ENCODE measurements at regions not wholly inside any gene's neighbourhood (a gene's known extent, or its start where the extent isn't known, plus 50 kb on each side); places are given as distances from the start of the nearest gene placed in this dataset.
"Not testable (repeated sequence)": the region's sequence is repeated elsewhere in the genome, so short reads cannot be mapped to it uniquely, and the experiment has no call there.

DNA sequence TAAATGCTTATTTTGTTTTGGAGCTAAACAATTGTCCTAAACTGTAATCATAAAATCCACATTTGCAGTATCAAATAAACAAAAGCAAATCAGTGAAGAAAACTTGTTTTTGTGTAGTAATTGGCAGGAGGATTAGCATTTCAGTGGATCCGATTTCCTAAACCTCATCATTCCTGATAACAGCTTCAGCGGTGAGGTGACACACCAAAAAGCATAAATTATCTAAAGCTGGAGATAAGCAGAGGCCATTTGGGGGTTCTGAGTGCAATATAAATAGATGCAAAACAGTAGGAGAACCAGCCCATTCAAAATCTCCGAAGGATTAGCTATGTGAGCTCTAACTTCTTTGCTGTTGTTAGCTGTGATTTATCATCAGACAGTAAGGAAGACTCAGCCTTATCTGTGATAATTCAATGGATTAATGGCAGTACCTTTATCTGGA lies 235.8 kb downstream of the EPHA7 start:
- Histone ChIP-seq H3K9me3 (ENCODE audit: control insufficient read depth, insufficient read depth, low read length) (no peaks in the 10 kb centered on the region), H3K27ac (ENCODE audit: low read depth, low read length) (no peak overlapping the region), H3K4me1 (ENCODE audit: control insufficient read depth, insufficient read depth, low read length) (no peaks in the 10 kb centered on the region), H3K36me3 (ENCODE audit: control insufficient read depth, insufficient read depth, low read length) (no peaks in the 10 kb centered on the region), H3K27me3 (ENCODE audit: control insufficient read depth, insufficient read depth, low read length) (no peaks in the 10 kb centered on the region), H3K4me3 (ENCODE audit: low read depth, low read length) (no peak overlapping the region)
- WGBS (ENCODE audit: insufficient coverage), result 100% methylated on average over 1 of the region's 3 CpGs
- DNase-seq (ENCODE audit: low read depth in 4 of 6, low spot score in 6 of 6), result peak in 2 of 6 donors; percentile 6 to 27

GRCh38 chr6:93182938-93183479 lies 236.3 kb downstream of the EPHA7 start:
- H3K4me3 ChIP-seq (ENCODE audit: low read depth, low read length), result no peak overlapping the region
- no peaks in the 10 kb centered on the region for H3K27me3 ChIP-seq (ENCODE audit: control insufficient read depth, insufficient read depth, low read length)
- DNase-seq (ENCODE audit: low read depth in 4 of 6, low spot score in 6 of 6), result peak in 1 of 6 donors; percentile 12
- H3K36me3 ChIP-seq (ENCODE audit: control insufficient read depth, insufficient read depth, low read length), result no peaks in the 10 kb centered on the region
- no CpG with 5 or more reads among the region's 2 CpGs for WGBS (ENCODE audit: insufficient coverage)
- H3K27ac ChIP-seq (ENCODE audit: low read depth, low read length), result no peak overlapping the region
- H3K9me3 ChIP-seq (ENCODE audit: control insufficient read depth, insufficient read depth, low read length), result no peaks in the 10 kb centered on the region
- no peaks in the 10 kb centered on the region for H3K4me1 ChIP-seq (ENCODE audit: control insufficient read depth, insufficient read depth, low read length)

GRCh38 chr6:93177918-93178317 lies 241.4 kb downstream of the EPHA7 start:
- Histone ChIP-seq H3K9me3 (ENCODE audit: control insufficient read depth, insufficient read depth, low read length) (no peaks in the 10 kb centered on the region), H3K4me1 (ENCODE audit: control insufficient read depth, insufficient read depth, low read length) (no peaks in the 10 kb centered on the region), H3K27ac (ENCODE audit: low read depth, low read length) (no peak overlapping the region), H3K4me3 (ENCODE audit: low read depth, low read length) (no peak overlapping the region), H3K36me3 (ENCODE audit: control insufficient read depth, insufficient read depth, low read length) (no peaks in the 10 kb centered on the region), H3K27me3 (ENCODE audit: control insufficient read depth, insufficient read depth, low read length) (no peaks in the 10 kb centered on the region)
- no peak for DNase-seq (ENCODE audit: low read depth in 4 of 6, low spot score in 6 of 6)
- WGBS (ENCODE audit: insufficient coverage), result no CpG with 5 or more reads among the region's 2 CpGs

- no peaks in the 10 kb centered on the region for H3K27me3 ChIP-seq (ENCODE audit: control insufficient read depth, insufficient read depth, low read length)
- H3K27ac ChIP-seq (ENCODE audit: low read depth, low read length), result no peak overlapping the region
- H3K4me3 ChIP-seq (ENCODE audit: low read depth, low read length), result no peak overlapping the region
- H3K36me3 ChIP-seq (ENCODE audit: control insufficient read depth, insufficient read depth, low read length), result no peaks in the 10 kb centered on the region
- WGBS (ENCODE audit: insufficient coverage), result no CpG with 5 or more reads among the region's 3 CpGs
- no peaks in the 10 kb centered on the region for H3K9me3 ChIP-seq (ENCODE audit: control insufficient read depth, insufficient read depth, low read length)
- DNase-seq (ENCODE audit: low read depth in 4 of 6, low spot score in 6 of 6), result peak in 2 of 6 donors; percentile 16 to 70
- H3K4me1 ChIP-seq (ENCODE audit: control insufficient read depth, insufficient read depth, low read length), result no peaks in the 10 kb centered on the region
These were observed 241.9 kb downstream of the EPHA7 start for GRCh38 chr6:93177438-93177837.

DNA sequence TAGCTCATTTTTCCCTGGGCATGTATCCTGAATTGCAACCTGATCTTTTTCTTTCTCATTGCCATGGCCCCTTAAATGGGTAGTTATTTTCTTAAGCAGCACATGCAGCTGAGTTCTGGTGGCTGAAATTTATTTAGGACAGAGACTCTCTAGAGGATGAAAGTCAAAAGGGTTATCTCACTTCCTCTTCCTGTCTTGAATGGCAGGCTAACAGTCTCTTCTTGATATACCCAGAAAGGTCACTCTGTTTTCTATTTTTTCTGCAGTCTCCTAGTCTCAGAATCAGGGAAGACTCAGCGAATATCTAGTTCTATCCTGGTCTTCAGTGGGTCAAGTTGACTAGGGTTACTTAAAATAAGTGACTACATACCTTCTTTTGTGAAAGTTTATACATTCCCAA lies 243.3 kb downstream of the EPHA7 start:
- Histone ChIP-seq H3K36me3 (ENCODE audit: control insufficient read depth, insufficient read depth, low read length) (no peaks in the 10 kb centered on the region), H3K4me3 (ENCODE audit: low read depth, low read length) (no peak overlapping the region), H3K27me3 (ENCODE audit: control insufficient read depth, insufficient read depth, low read length) (no peaks in the 10 kb centered on the region), H3K27ac (ENCODE audit: low read depth, low read length) (no peak overlapping the region), H3K4me1 (ENCODE audit: control insufficient read depth, insufficient read depth, low read length) (no peaks in the 10 kb centered on the region), H3K9me3 (ENCODE audit: control insufficient read depth, insufficient read depth, low read length) (no peaks in the 10 kb centered on the region)
- WGBS (ENCODE audit: insufficient coverage), result no CpG with 5 or more reads among the region's 1 CpG
- DNase-seq (ENCODE audit: low read depth in 4 of 6, low spot score in 6 of 6), result no peak

DNA sequence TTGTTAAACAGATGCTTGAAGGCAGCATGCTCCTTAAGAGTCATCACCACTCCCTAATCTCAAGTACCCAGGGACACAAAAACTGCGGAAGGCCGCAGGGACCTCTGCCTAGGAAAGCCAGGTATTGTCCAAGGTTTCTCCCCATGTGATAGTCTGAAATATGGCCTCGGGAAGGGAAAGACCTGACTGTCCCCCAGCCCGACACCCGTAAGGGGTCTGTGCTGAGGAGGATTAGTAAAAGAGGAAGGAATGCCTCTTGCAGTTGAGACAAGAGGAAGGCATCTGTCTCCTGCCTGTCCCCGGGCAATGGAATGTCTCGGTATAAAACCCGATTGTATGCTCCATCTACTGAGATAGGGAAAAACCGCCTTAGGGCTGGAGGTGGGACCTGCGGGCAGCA lies 245.8 kb downstream of the EPHA7 start:
- H3K27me3 ChIP-seq (ENCODE audit: control insufficient read depth, insufficient read depth, low read length); H3K27ac ChIP-seq (ENCODE audit: low read depth, low read length); H3K36me3 ChIP-seq (ENCODE audit: control insufficient read depth, insufficient read depth, low read length); H3K4me3 ChIP-seq (ENCODE audit: low read depth, low read length); DNase-seq (ENCODE audit: low read depth in 4 of 6, low spot score in 6 of 6); H3K9me3 ChIP-seq (ENCODE audit: control insufficient read depth, insufficient read depth, low read length); H3K4me1 ChIP-seq (ENCODE audit: control insufficient read depth, insufficient read depth, low read length): not testable (repeated sequence)
- 94% methylated on average over 3 of the region's 10 CpGs for WGBS (ENCODE audit: insufficient coverage)

GRCh38 chr6:93165850-93166430 lies 253.4 kb downstream of the EPHA7 start:
- WGBS (ENCODE audit: insufficient coverage), result no CpG with 5 or more reads among the region's 3 CpGs
- Histone ChIP-seq H3K4me3 (ENCODE audit: low read depth, low read length) (no peak overlapping the region), H3K27me3 (ENCODE audit: control insufficient read depth, insufficient read depth, low read length) (no peaks in the 10 kb centered on the region), H3K4me1 (ENCODE audit: control insufficient read depth, insufficient read depth, low read length) (no peaks in the 10 kb centered on the region), H3K27ac (ENCODE audit: low read depth, low read length) (no peak overlapping the region), H3K36me3 (ENCODE audit: control insufficient read depth, insufficient read depth, low read length) (no peaks in the 10 kb centered on the region), H3K9me3 (ENCODE audit: control insufficient read depth, insufficient read depth, low read length) (no peaks in the 10 kb centered on the region)
- DNase-seq (ENCODE audit: low read depth in 4 of 6, low spot score in 6 of 6), result no peak

- no peaks in the 10 kb centered on the region for H3K4me1 ChIP-seq (ENCODE audit: control insufficient read depth, insufficient read depth, low read length)
- H3K9me3 ChIP-seq (ENCODE audit: control insufficient read depth, insufficient read depth, low read length), result no peaks in the 10 kb centered on the region
- no peaks in the 10 kb centered on the region for H3K27me3 ChIP-seq (ENCODE audit: control insufficient read depth, insufficient read depth, low read length)
- no peaks in the 10 kb centered on the region for H3K36me3 ChIP-seq (ENCODE audit: control insufficient read depth, insufficient read depth, low read length)
- no peak overlapping the region for H3K27ac ChIP-seq (ENCODE audit: low read depth, low read length)
- H3K4me3 ChIP-seq (ENCODE audit: low read depth, low read length), result no peak overlapping the region
- DNase-seq (ENCODE audit: low read depth in 4 of 6, low spot score in 6 of 6), result no peak
These were observed 254.6 kb downstream of the EPHA7 start for GRCh38 chr6:93164781-93165180.

- no CpG with 5 or more reads among the region's 3 CpGs for WGBS (ENCODE audit: insufficient coverage)
- no peaks in the 10 kb centered on the region for H3K4me1 ChIP-seq (ENCODE audit: control insufficient read depth, insufficient read depth, low read length)
- no peak overlapping the region for H3K27ac ChIP-seq (ENCODE audit: low read depth, low read length)
- H3K4me3 ChIP-seq (ENCODE audit: low read depth, low read length), result no peak overlapping the region
- peak in 1 of 6 donors; percentile 38 for DNase-seq (ENCODE audit: low read depth in 4 of 6, low spot score in 6 of 6)
- H3K27me3 ChIP-seq (ENCODE audit: control insufficient read depth, insufficient read depth, low read length), result no peaks in the 10 kb centered on the region
- H3K36me3 ChIP-seq (ENCODE audit: control insufficient read depth, insufficient read depth, low read length), result no peaks in the 10 kb centered on the region
- H3K9me3 ChIP-seq (ENCODE audit: control insufficient read depth, insufficient read depth, low read length), result no peaks in the 10 kb centered on the region
These were observed 256.2 kb downstream of the EPHA7 start for GRCh38 chr6:93163146-93163545.

- Histone ChIP-seq H3K9me3 (ENCODE audit: control insufficient read depth, insufficient read depth, low read length) (no peaks in the 10 kb centered on the region), H3K4me1 (ENCODE audit: control insufficient read depth, insufficient read depth, low read length) (no peaks in the 10 kb centered on the region), H3K36me3 (ENCODE audit: control insufficient read depth, insufficient read depth, low read length) (no peaks in the 10 kb centered on the region), H3K27me3 (ENCODE audit: control insufficient read depth, insufficient read depth, low read length) (no peaks in the 10 kb centered on the region), H3K27ac (ENCODE audit: low read depth, low read length) (no peak overlapping the region), H3K4me3 (ENCODE audit: low read depth, low read length) (no peak overlapping the region)
- no CpG with 5 or more reads among the region's 4 CpGs for WGBS (ENCODE audit: insufficient coverage)
- no peak for DNase-seq (ENCODE audit: low read depth in 4 of 6, low spot score in 6 of 6)
These were observed 279.8 kb downstream of the EPHA7 start for GRCh38 chr6:93139408-93140081.
